Mucosa of descending colon (tissue), 3 donors: ENCODE measurements at regions not wholly inside any gene's neighbourhood (a gene's known extent, or its start where the extent isn't known, plus 50 kb on each side); places are given as distances from the start of the nearest gene placed in this dataset.
A peak's percentile ranks its signal among the peaks of the same experiment; 100 is the strongest.

ENCODE experiments used
- ATAC-seq: fragments of 200-7000 bp; cut with Tn5 transposase; one replicate; pipeline ENCODE4 v1.9.1; 2020; ENCODE audit warnings: mild to moderate bottlenecking, moderate library complexity
- DNase-seq, 3 donors: peaks; one replicate each; pipeline ENCODE4 v3.0.0-alpha.2; 2020
- H3K36me3 ChIP-seq: fragments of 200-600 bp; one replicate; pipeline ENCODE4 v1.8.0; 2021; ENCODE audit warnings: low read depth, mild to moderate bottlenecking
- H3K4me1 ChIP-seq: fragments of 200-600 bp; one replicate; pipeline ENCODE4 v1.8.0; 2021; ENCODE audit warnings: low read depth, mild to moderate bottlenecking
- H3K4me3 ChIP-seq: fragments of 200-600 bp; one replicate; pipeline ENCODE4 v1.8.0; 2021; ENCODE audit warnings: mild to moderate bottlenecking
- H3K9me3 ChIP-seq: fragments of 200-600 bp; one replicate; pipeline ENCODE4 v1.8.0; 2021; ENCODE audit warnings: mild to moderate bottlenecking
- CTCF ChIP-seq: fragments of 200-600 bp; IDR thresholded peaks from one replicate; pipeline ENCODE4 v1.8.0; 2022; ENCODE audit warnings: antibody characterized with exemption, mild to moderate bottlenecking
- intact Hi-C, 2 donors: fragments of 100-400 bp; cut with DNase I in 1 of 2; cut with micrococcal nuclease in 1 of 2; formaldehyde crosslinking; loops; one replicate each; pipeline versions ENCODE4 v1.11.0 to v1.11.1; 2022; cut with DNase I, micrococcal nuclease
- donor health status: DM: no; HTN: no; CAD: no; lungs with moderate emphysema.
- donor health status: DM: no; HTN: no; CAD: no.
- donor health status: DM: no; HTN: yes; CAD: no.

GRCh38 chr5:176741561-176742211 lies 68.7 kb upstream of the UNC5A start:
- Histone ChIP-seq H3K36me3 (no peaks in the 10 kb centered on the region), H3K4me1 (no peaks in the 10 kb centered on the region), H3K9me3 (no peaks in the 10 kb centered on the region), H3K4me3 (no peak overlapping the region)
- intact Hi-C loops, result no loop called here
- ATAC-seq, result no peak
- no peak for DNase-seq
- no peak for TF ChIP-seq CTCF

GRCh38 chr5:176742246-176743105 lies 67.9 kb upstream of the UNC5A start:
- intact Hi-C loops, result no loop called here
- no peak for TF ChIP-seq CTCF
- H3K4me1 ChIP-seq, result no peaks in the 10 kb centered on the region
- DNase-seq (no peak), ATAC-seq (no peak)
- no peaks in the 10 kb centered on the region for H3K9me3 ChIP-seq
- no peaks in the 10 kb centered on the region for H3K36me3 ChIP-seq
- no peak overlapping the region for H3K4me3 ChIP-seq

- intact Hi-C loops, result no loop called here
- H3K9me3 ChIP-seq, result no peaks in the 10 kb centered on the region
- H3K4me3 ChIP-seq, result no peak overlapping the region
- no peaks in the 10 kb centered on the region for H3K36me3 ChIP-seq
- no peak for TF ChIP-seq CTCF
- no peaks in the 10 kb centered on the region for H3K4me1 ChIP-seq
- no peak for ATAC-seq
- no peak for DNase-seq
Measured at GRCh38 chr5:176743136-176743861, 67.1 kb upstream of the UNC5A start.

GRCh38 chr5:176743868-176744583 lies 66.3 kb upstream of the UNC5A start:
- no peaks in the 10 kb centered on the region for H3K36me3 ChIP-seq
- DNase-seq (no peak), ATAC-seq (no peak)
- no peaks in the 10 kb centered on the region for H3K4me1 ChIP-seq
- no peaks in the 10 kb centered on the region for H3K9me3 ChIP-seq
- intact Hi-C loops, result no loop called here
- H3K4me3 ChIP-seq, result no peak overlapping the region
- TF ChIP-seq CTCF, result no peak

GRCh38 chr5:176744584-176744965 lies 65.8 kb upstream of the UNC5A start:
- no peaks in the 10 kb centered on the region for H3K4me1 ChIP-seq
- no peaks in the 10 kb centered on the region for H3K36me3 ChIP-seq
- intact Hi-C loops, result no loop called here
- DNase-seq (peak in 1 of 3 donors; percentile 10), ATAC-seq (no peak)
- no peaks in the 10 kb centered on the region for H3K9me3 ChIP-seq
- H3K4me3 ChIP-seq, result no peak overlapping the region
- TF ChIP-seq CTCF, result no peak
